ENCODE measurements at regions not wholly inside any gene's neighbourhood (a gene's known extent, or its start where the extent isn't known, plus 50 kb on each side); places are given as distances from the start of the nearest gene placed in this dataset.

GRCh38 chr9:117528225-117528624, 113.4 kb upstream of the ASTN2 start:
- no peak overlapping the region for H3K4me3 ChIP-seq (ENCODE audit: low read depth, low read length)
- Mint-ChIP-seq H3K4me1 (no peaks in the 10 kb centered on the region), H3K9me3 (peaks cover 0 to 4% (median 0%) of the 10 kb centered on the region in 7 donors), H3K4me3 (no peak overlapping the region), H3K27me3 (no peaks in the 10 kb centered on the region), H3K27ac (no peak overlapping the region), H3K36me3 (no peaks in the 10 kb centered on the region)
- ATAC-seq (ENCODE audit: low read depth in 2 of 2) (no peak), DNase-seq (no peak)
- H3K4me1 ChIP-seq (ENCODE audit: control insufficient read depth, insufficient read depth, low read length, poor library complexity, severe bottlenecking), result no peaks in the 10 kb centered on the region
- no peaks in the 10 kb centered on the region for H3K27me3 ChIP-seq (ENCODE audit: control insufficient read depth, insufficient read depth, low read length)
- no peak overlapping the region for H3K27ac ChIP-seq (ENCODE audit: insufficient read depth, low read length, poor library complexity, severe bottlenecking)
- no peaks in the 10 kb centered on the region for H3K36me3 ChIP-seq (ENCODE audit: control insufficient read depth, insufficient read depth, low read length)
- H3K9me3 ChIP-seq (ENCODE audit: control insufficient read depth in 2 of 2, low read length in 2 of 2), result no peaks in the 10 kb centered on the region

- H3K9me3 Mint-ChIP-seq, result peaks cover 0 to 4% (median 0%) of the 10 kb centered on the region in 7 donors
- no peaks in the 10 kb centered on the region for H3K4me1 Mint-ChIP-seq
- peak overlapping the region in 1 of 3 donors; percentile 23 for H3K27ac Mint-ChIP-seq
- Histone ChIP-seq H3K4me1 (ENCODE audit: control insufficient read depth, insufficient read depth, low read length, poor library complexity, severe bottlenecking) (no peaks in the 10 kb centered on the region), H3K36me3 (ENCODE audit: control insufficient read depth, insufficient read depth, low read length) (no peaks in the 10 kb centered on the region), H3K27me3 (ENCODE audit: control insufficient read depth, insufficient read depth, low read length) (no peaks in the 10 kb centered on the region), H3K27ac (ENCODE audit: insufficient read depth, low read length, poor library complexity, severe bottlenecking) (no peak overlapping the region), H3K9me3 (ENCODE audit: control insufficient read depth in 2 of 2, low read length in 2 of 2) (no peaks in the 10 kb centered on the region), H3K4me3 (ENCODE audit: low read depth, low read length) (no peak overlapping the region)
- H3K4me3 Mint-ChIP-seq, result no peak overlapping the region
- no peaks in the 10 kb centered on the region for H3K36me3 Mint-ChIP-seq
- no peak for DNase-seq
- no peaks in the 10 kb centered on the region for H3K27me3 Mint-ChIP-seq
- ATAC-seq (ENCODE audit: low read depth in 2 of 2), result no peak
Measured at GRCh38 chr9:117526674-117527073, 111.8 kb upstream of the ASTN2 start.

- H3K27ac Mint-ChIP-seq, result no peak overlapping the region
- no peaks in the 10 kb centered on the region for H3K36me3 Mint-ChIP-seq
- peaks cover 0 to 10% (median 4%) of the 10 kb centered on the region in 7 donors for H3K9me3 Mint-ChIP-seq
- H3K4me3 Mint-ChIP-seq, result no peak overlapping the region
- DNase-seq, result no peak
- Histone ChIP-seq H3K9me3 (ENCODE audit: control insufficient read depth in 2 of 2, low read length in 2 of 2) (no peaks in the 10 kb centered on the region), H3K27ac (ENCODE audit: insufficient read depth, low read length, poor library complexity, severe bottlenecking) (no peak overlapping the region), H3K27me3 (ENCODE audit: control insufficient read depth, insufficient read depth, low read length) (no peaks in the 10 kb centered on the region), H3K36me3 (ENCODE audit: control insufficient read depth, insufficient read depth, low read length) (no peaks in the 10 kb centered on the region), H3K4me3 (ENCODE audit: low read depth, low read length) (no peak overlapping the region), H3K4me1 (ENCODE audit: control insufficient read depth, insufficient read depth, low read length, poor library complexity, severe bottlenecking) (no peaks in the 10 kb centered on the region)
- no peak for ATAC-seq (ENCODE audit: low read depth in 2 of 2)
- no peaks in the 10 kb centered on the region for H3K27me3 Mint-ChIP-seq
- H3K4me1 Mint-ChIP-seq, result no peaks in the 10 kb centered on the region
Measured at GRCh38 chr9:117523531-117524153, 108.8 kb upstream of the ASTN2 start.

GRCh38 chr9:117521293-117521692, 106.4 kb upstream of the ASTN2 start:
- ATAC-seq (ENCODE audit: low read depth in 2 of 2) (no peak), DNase-seq (no peak)
- Histone ChIP-seq H3K4me1 (ENCODE audit: control insufficient read depth, insufficient read depth, low read length, poor library complexity, severe bottlenecking) (no peaks in the 10 kb centered on the region), H3K9me3 (ENCODE audit: control insufficient read depth in 2 of 2, low read length in 2 of 2) (peaks cover 0 to 2% of the 10 kb centered on the region in 2 experiments), H3K27me3 (ENCODE audit: control insufficient read depth, insufficient read depth, low read length) (no peaks in the 10 kb centered on the region), H3K4me3 (ENCODE audit: low read depth, low read length) (no peak overlapping the region), H3K27ac (ENCODE audit: insufficient read depth, low read length, poor library complexity, severe bottlenecking) (no peak overlapping the region), H3K36me3 (ENCODE audit: control insufficient read depth, insufficient read depth, low read length) (no peaks in the 10 kb centered on the region)
- Mint-ChIP-seq H3K36me3 (no peaks in the 10 kb centered on the region), H3K27me3 (no peaks in the 10 kb centered on the region), H3K4me1 (no peaks in the 10 kb centered on the region), H3K9me3 (peaks cover 0 to 27% (median 6%) of the 10 kb centered on the region in 7 donors), H3K27ac (no peak overlapping the region), H3K4me3 (no peak overlapping the region)

GRCh38 chr9:117516676-117517632, 102.1 kb upstream of the ASTN2 start:
- Mint-ChIP-seq H3K4me1 (no peaks in the 10 kb centered on the region), H3K36me3 (no peaks in the 10 kb centered on the region), H3K27ac (no peak overlapping the region), H3K4me3 (no peak overlapping the region), H3K9me3 (peaks cover 0 to 31% (median 6%) of the 10 kb centered on the region in 7 donors), H3K27me3 (no peaks in the 10 kb centered on the region)
- H3K36me3 ChIP-seq (ENCODE audit: control insufficient read depth, insufficient read depth, low read length), result no peaks in the 10 kb centered on the region
- no peaks in the 10 kb centered on the region for H3K4me1 ChIP-seq (ENCODE audit: control insufficient read depth, insufficient read depth, low read length, poor library complexity, severe bottlenecking)
- H3K9me3 ChIP-seq (ENCODE audit: control insufficient read depth in 2 of 2, low read length in 2 of 2), result peaks cover 0 to 2% of the 10 kb centered on the region in 2 experiments
- no peak overlapping the region for H3K27ac ChIP-seq (ENCODE audit: insufficient read depth, low read length, poor library complexity, severe bottlenecking)
- H3K4me3 ChIP-seq (ENCODE audit: low read depth, low read length), result no peak overlapping the region
- ATAC-seq (ENCODE audit: low read depth in 2 of 2) (no peak), DNase-seq (no peak)
- no peaks in the 10 kb centered on the region for H3K27me3 ChIP-seq (ENCODE audit: control insufficient read depth, insufficient read depth, low read length)

GRCh38 chr9:117511852-117512481, 97.1 kb upstream of the ASTN2 start:
- peak overlapping the region in 1 of 3 donors; percentile 34 for H3K27ac Mint-ChIP-seq
- peaks cover under 1 to 11% (median 3%) of the 10 kb centered on the region in 7 donors for H3K9me3 Mint-ChIP-seq

GRCh38 chr9:117496307-117496706, 81.5 kb upstream of the ASTN2 start:
- no peak for ATAC-seq (ENCODE audit: low read depth in 2 of 2)
- H3K9me3 Mint-ChIP-seq, result peaks cover 0 to 8% (median 0%) of the 10 kb centered on the region in 7 donors
- no peaks in the 10 kb centered on the region for H3K4me1 Mint-ChIP-seq
- H3K27ac Mint-ChIP-seq, result no peak overlapping the region
- no peaks in the 10 kb centered on the region for H3K27me3 ChIP-seq (ENCODE audit: control insufficient read depth, insufficient read depth, low read length)
- H3K36me3 Mint-ChIP-seq, result no peaks in the 10 kb centered on the region
- no peaks in the 10 kb centered on the region for H3K4me1 ChIP-seq (ENCODE audit: control insufficient read depth, insufficient read depth, low read length, poor library complexity, severe bottlenecking)
- DNase-seq, result no peak
- H3K4me3 ChIP-seq (ENCODE audit: low read depth, low read length), result no peak overlapping the region
- H3K9me3 ChIP-seq (ENCODE audit: control insufficient read depth in 2 of 2, low read length in 2 of 2), result no peaks in the 10 kb centered on the region
- no peaks in the 10 kb centered on the region for H3K36me3 ChIP-seq (ENCODE audit: control insufficient read depth, insufficient read depth, low read length)
- H3K27me3 Mint-ChIP-seq, result peaks cover 7% of the 10 kb centered on the region
- no peak overlapping the region for H3K4me3 Mint-ChIP-seq
- H3K27ac ChIP-seq (ENCODE audit: insufficient read depth, low read length, poor library complexity, severe bottlenecking), result no peak overlapping the region

More at GRCh38 chr9:117511852-117512481, 97.1 kb upstream of the ASTN2 start:
- no peaks in the 10 kb centered on the region for H3K27me3 Mint-ChIP-seq
- no peaks in the 10 kb centered on the region for H3K36me3 ChIP-seq (ENCODE audit: control insufficient read depth, insufficient read depth, low read length)
- H3K4me1 Mint-ChIP-seq, result no peaks in the 10 kb centered on the region
- H3K4me1 ChIP-seq (ENCODE audit: control insufficient read depth, insufficient read depth, low read length, poor library complexity, severe bottlenecking), result no peaks in the 10 kb centered on the region
- no peaks in the 10 kb centered on the region for H3K36me3 Mint-ChIP-seq
- no peak overlapping the region for H3K4me3 Mint-ChIP-seq
- H3K9me3 ChIP-seq (ENCODE audit: control insufficient read depth in 2 of 2, low read length in 2 of 2), result no peaks in the 10 kb centered on the region
- ATAC-seq (ENCODE audit: low read depth in 2 of 2) (no peak), DNase-seq (no peak)
- no peak overlapping the region for H3K27ac ChIP-seq (ENCODE audit: insufficient read depth, low read length, poor library complexity, severe bottlenecking)
- no peaks in the 10 kb centered on the region for H3K27me3 ChIP-seq (ENCODE audit: control insufficient read depth, insufficient read depth, low read length)
- no peak overlapping the region for H3K4me3 ChIP-seq (ENCODE audit: low read depth, low read length)

Measured in CD4-positive, CD25-positive, alpha-beta regulatory T cell (primary cell).